C4-2B (cell line): ENCODE measurements at regions not wholly inside any gene's neighbourhood (a gene's known extent, or its start where the extent isn't known, plus 50 kb on each side); places are given as distances from the start of the nearest gene placed in this dataset.
"Not testable (repeated sequence)": the region's sequence is repeated elsewhere in the genome, so short reads cannot be mapped to it uniquely, and the experiment has no call there.

Experiments used
- H3K27ac ChIP-seq: fragments of 450-650 bp; 2 replicates; pipeline ENCODE4 v1.5.1; 2017
- ZFX ChIP-seq: fragments of 450-650 bp; IDR thresholded peaks from 2 replicates; pipeline ENCODE4 v1.6.1; 2017
- TF ChIP-seq, protein P1 (sequence below): fragments of 450-650 bp; conservative IDR thresholded peaks from 2 replicates; pipeline ENCODE4 v1.5.1; 2017; ENCODE audit warnings: mild to moderate bottlenecking

DNA sequence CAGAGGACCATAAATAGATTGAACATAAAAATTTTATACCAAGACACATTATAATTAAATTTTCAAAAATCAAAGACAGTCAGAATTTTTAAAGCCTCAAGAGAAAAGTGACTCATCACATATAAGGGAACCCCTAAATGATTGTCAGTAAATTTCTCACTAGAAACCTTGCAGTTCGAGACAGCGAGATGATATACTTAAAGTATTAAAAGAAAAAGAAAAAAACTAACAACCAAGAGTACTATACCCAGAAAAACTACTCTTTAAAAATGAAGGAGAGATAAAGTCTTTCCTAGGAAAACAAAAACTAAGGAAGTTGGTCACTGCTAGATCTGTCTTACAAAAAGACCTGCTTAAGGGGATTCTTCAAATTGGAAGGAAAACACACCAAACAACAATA lies 251.4 kb upstream of the MSX2 start:
- TF ChIP-seq ZFX = no peak
- TF ChIP-seq, protein P1, sequence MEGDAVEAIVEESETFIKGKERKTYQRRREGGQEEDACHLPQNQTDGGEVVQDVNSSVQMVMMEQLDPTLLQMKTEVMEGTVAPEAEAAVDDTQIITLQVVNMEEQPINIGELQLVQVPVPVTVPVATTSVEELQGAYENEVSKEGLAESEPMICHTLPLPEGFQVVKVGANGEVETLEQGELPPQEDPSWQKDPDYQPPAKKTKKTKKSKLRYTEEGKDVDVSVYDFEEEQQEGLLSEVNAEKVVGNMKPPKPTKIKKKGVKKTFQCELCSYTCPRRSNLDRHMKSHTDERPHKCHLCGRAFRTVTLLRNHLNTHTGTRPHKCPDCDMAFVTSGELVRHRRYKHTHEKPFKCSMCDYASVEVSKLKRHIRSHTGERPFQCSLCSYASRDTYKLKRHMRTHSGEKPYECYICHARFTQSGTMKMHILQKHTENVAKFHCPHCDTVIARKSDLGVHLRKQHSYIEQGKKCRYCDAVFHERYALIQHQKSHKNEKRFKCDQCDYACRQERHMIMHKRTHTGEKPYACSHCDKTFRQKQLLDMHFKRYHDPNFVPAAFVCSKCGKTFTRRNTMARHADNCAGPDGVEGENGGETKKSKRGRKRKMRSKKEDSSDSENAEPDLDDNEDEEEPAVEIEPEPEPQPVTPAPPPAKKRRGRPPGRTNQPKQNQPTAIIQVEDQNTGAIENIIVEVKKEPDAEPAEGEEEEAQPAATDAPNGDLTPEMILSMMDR = no peak
- no peak overlapping the region for H3K27ac ChIP-seq

DNA sequence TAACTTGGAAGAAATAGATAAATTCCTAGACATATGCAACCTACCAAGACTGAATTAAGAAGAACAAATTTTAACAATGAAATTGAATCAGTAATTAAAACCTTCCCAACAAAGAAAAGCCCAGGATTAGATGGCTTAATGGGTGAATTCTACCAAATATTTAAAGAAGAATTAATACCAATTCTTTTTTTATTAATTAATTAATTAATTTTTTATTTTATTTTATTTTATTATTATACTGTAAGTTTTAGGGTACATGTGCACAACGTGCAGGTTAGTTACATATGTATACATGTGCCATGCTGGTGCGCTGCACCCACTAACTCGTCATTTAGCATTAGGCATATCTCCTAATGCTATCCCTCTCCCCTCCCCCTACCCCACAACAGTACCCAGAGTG lies 248.4 kb upstream of the MSX2 start:
- H3K27ac ChIP-seq = not testable (repeated sequence)

DNA sequence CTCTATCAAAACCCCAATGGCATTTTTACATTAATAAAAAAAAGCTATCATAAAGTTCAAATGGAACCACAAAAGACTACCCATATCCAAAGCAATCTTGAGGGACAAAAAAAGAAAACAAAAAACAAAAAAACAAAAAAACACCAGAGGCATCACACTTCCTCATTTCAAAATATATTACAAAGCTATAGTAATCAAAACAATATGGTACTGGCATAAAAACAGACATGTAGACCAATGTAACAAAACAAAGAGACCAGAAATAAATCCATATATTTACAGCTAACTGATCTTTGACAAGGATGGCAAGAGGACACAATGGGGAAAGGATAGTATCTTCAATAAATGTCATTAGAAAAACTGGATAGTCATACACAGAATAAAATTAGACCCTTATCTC lies 245.1 kb upstream of the MSX2 start:
- TF ChIP-seq, protein P1 = no peak
- no peak for TF ChIP-seq ZFX
- H3K27ac ChIP-seq = no peak overlapping the region

DNA sequence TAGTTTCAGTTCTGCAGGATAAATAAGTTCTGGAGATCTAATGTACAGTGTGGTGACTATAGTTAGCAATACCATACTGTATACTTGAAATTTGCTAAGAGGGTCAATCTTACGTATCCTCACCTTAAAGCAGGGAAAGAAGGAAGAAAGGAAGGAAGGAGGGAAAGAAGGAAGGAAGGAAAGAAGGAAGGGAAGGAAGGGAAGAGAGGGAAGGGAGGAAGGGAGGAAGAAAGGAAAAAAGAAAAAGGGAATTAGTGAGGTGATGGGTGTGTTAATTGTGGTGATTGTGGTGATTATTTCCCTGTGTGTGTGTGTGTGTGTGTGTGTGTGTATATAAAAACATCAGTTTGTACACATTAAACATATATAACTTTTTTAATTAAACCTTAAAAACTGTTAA lies 242.6 kb upstream of the MSX2 start:
- TF ChIP-seq, protein P1 = no peak
- TF ChIP-seq ZFX = no peak

DNA sequence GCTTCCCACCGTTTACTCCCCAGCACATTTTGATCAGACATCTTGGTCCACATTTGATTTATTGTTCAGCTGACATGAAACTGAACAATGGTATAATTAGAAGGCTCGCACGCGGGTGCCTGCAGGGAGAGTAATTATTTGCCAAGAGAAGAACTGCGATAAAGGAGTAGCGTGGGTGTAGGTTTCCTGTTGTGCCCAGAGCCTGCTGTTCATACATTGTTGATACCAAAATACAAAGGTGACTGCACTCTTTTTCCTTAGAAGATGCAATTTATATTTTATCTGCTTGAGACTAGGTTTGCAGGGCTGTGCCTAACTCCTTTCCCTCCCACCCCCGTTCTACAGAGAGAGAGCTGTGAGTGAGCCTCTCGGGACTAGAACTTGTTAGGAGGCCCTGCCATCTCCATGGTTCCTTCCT lies 241.8 kb upstream of the MSX2 start:
- no peak overlapping the region for H3K27ac ChIP-seq
- TF ChIP-seq ZFX = no peak
- TF ChIP-seq, protein P1 = no peak

More for the DNA sequence above, 242.6 kb upstream of the MSX2 start:
- no peak overlapping the region for H3K27ac ChIP-seq

DNA sequence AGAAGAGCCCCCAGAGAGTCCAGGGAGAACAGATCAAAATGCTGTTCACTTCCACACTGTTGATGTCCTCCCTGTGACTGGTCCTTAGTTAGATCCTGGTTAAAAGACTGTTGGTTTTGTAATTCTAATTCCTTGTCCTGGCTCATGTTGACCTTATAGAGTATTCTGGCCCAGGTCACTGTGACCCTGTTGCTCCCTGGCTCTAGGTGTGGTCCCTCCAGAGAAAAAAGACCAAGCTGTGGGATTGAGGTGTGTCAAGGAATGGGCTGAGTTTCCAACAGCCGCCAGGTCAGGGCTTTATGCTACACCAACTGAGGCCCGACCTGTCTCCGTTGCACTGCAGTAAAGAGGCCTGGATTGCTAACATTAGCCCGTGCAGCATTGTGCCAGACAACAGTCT lies 241.0 kb upstream of the MSX2 start:
- TF ChIP-seq, protein P1 = no peak
- no peak for TF ChIP-seq ZFX
- H3K27ac ChIP-seq = no peak overlapping the region

DNA sequence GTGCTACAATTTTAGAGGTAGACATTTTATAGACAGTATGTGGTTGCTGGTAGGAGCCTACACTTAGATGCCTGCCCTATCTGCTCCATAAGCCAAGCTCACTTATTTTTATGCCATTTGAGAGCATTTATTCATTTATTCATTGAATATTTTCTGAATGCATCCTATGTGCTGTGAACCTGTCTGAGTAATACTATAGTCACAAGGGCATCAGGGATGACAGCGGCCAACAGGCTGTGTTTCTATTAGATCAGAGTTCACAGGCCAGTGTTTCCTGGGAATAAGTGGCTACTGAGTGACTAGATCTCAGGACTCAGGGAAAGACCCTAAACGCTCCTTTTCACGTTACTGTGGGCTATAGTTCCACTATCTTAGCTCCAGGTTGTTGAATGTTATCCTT lies 235.2 kb upstream of the MSX2 start:
- TF ChIP-seq, protein P1 = no peak
- TF ChIP-seq ZFX = no peak
- no peak overlapping the region for H3K27ac ChIP-seq

DNA sequence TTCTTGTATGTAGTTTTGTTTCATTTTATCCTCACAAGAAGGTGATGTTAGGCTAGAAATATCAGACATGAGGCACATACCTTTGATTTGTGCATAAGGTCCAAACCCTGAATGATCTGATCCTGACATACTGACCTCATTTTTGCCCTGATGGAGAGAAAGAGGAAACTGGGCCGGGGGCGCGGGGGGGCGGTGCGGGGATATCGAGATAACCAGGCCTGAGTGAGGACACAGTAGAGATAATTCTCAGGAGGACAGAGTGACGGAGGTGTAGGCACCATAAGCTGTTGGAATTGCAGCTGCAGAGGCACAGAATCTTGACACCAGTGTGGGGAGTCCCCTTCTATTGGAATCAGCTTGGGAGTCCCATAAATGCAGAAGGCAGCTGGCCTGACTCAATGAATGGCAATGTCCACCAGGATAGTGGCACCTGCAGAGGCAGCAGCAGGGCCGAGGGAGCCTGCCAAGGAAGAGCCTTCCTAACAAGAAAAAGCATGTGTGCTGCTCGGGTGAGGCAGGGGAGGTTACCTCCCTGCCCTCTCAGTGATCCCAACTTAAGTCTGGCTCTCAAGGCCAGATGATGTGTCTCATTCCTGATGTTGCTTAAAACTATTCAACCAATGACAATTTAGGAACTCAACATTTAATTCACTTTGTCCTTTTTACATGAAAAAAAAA lies 234.3 kb upstream of the MSX2 start:
- TF ChIP-seq, protein P1 = no peak
- TF ChIP-seq ZFX = no peak
- H3K27ac ChIP-seq = no peak overlapping the region
